ENCODE measurements at regions not wholly inside any gene's neighbourhood (a gene's known extent, or its start where the extent isn't known, plus 50 kb on each side); places are given as distances from the start of the nearest gene placed in this dataset.

- no peaks in the 10 kb centered on the region for H3K9me3 ChIP-seq (ENCODE audit: insufficient read depth, low read depth, low read length)
- no peaks in the 10 kb centered on the region for H3K9me2 ChIP-seq (replicated peaks; ENCODE audit: low read depth, low read length)
- no peaks in the 10 kb centered on the region for H4K20me1 ChIP-seq (ENCODE audit: insufficient read depth, low read length, poor library complexity, severe bottlenecking)
- no peaks in the 10 kb centered on the region for H3K79me2 ChIP-seq (ENCODE audit: insufficient read depth, low read length)
- H3K36me3 ChIP-seq (ENCODE audit: insufficient read depth, low read length): no peaks in the 10 kb centered on the region
- H3K4me2 ChIP-seq (ENCODE audit: low read depth, low read length, poor library complexity, severe bottlenecking): no peak overlapping the region
- no peak overlapping the region for H3K4me3 ChIP-seq (ENCODE audit: low read length, poor library complexity, severe bottlenecking)
- no peaks in the 10 kb centered on the region for H3K27me3 ChIP-seq (ENCODE audit: insufficient read depth, low read length, poor library complexity, severe bottlenecking)
- TF ChIP-seq, protein P1, sequence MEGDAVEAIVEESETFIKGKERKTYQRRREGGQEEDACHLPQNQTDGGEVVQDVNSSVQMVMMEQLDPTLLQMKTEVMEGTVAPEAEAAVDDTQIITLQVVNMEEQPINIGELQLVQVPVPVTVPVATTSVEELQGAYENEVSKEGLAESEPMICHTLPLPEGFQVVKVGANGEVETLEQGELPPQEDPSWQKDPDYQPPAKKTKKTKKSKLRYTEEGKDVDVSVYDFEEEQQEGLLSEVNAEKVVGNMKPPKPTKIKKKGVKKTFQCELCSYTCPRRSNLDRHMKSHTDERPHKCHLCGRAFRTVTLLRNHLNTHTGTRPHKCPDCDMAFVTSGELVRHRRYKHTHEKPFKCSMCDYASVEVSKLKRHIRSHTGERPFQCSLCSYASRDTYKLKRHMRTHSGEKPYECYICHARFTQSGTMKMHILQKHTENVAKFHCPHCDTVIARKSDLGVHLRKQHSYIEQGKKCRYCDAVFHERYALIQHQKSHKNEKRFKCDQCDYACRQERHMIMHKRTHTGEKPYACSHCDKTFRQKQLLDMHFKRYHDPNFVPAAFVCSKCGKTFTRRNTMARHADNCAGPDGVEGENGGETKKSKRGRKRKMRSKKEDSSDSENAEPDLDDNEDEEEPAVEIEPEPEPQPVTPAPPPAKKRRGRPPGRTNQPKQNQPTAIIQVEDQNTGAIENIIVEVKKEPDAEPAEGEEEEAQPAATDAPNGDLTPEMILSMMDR (conservative IDR thresholded peaks at IDR 0.05; ENCODE audit: low read length): no peak
- TF ChIP-seq EZH2phosphoT487 (IDR thresholded peaks at IDR 0.05; ENCODE audit: borderline replicate concordance): no peak
- H2AFZ ChIP-seq (ENCODE audit: low read length): no peak overlapping the region
- no peak overlapping the region for H3K9ac ChIP-seq (ENCODE audit: low read depth, low read length, poor library complexity, severe bottlenecking)
- H3K4me1 ChIP-seq (ENCODE audit: insufficient read depth, low read length, poor library complexity, severe bottlenecking): no peaks in the 10 kb centered on the region
- H3F3A ChIP-seq (ENCODE audit: low read depth): no peaks in the 10 kb centered on the region
These were observed 181.1 kb upstream of the TSHZ2 start for GRCh38 chr20:52791091-52791490.

DNA sequence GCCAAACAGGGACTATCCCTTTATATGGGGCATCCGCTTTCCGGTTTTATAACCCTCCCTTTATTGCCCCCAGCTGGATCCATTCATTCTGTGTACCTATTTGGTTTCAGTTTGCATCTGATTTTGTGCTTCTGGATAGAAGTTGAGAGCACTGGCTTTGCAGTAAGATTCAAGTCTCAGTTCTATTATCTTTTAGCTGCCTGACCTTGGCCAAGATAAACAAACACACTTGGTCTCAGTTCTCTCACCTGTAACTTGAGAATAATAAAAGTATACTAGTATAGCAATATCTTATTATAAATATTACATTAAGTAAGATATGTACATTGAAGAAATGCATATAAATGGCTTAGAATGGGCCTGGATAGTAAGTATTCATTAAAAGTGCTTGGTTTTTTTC is 182.4 kb upstream of the TSHZ2 start:
- H3K4me2 ChIP-seq (ENCODE audit: low read depth, low read length, poor library complexity, severe bottlenecking): no peak overlapping the region
- H3K9me2 ChIP-seq (replicated peaks; ENCODE audit: low read depth, low read length): no peaks in the 10 kb centered on the region
- H3K9ac ChIP-seq (ENCODE audit: low read depth, low read length, poor library complexity, severe bottlenecking): no peak overlapping the region
- H3F3A ChIP-seq (ENCODE audit: low read depth): no peaks in the 10 kb centered on the region
- H3K79me2 ChIP-seq (ENCODE audit: insufficient read depth, low read length): no peaks in the 10 kb centered on the region
- no peak overlapping the region for H3K4me3 ChIP-seq (ENCODE audit: low read length, poor library complexity, severe bottlenecking)
- H4K20me1 ChIP-seq (ENCODE audit: insufficient read depth, low read length, poor library complexity, severe bottlenecking): no peaks in the 10 kb centered on the region
- no peak overlapping the region for H2AFZ ChIP-seq (ENCODE audit: low read length)
- TF ChIP-seq EZH2phosphoT487 (IDR thresholded peaks at IDR 0.05; ENCODE audit: borderline replicate concordance): no peak
- TF ChIP-seq, protein P1 (conservative IDR thresholded peaks at IDR 0.05; ENCODE audit: low read length): no peak
- no peaks in the 10 kb centered on the region for H3K4me1 ChIP-seq (ENCODE audit: insufficient read depth, low read length, poor library complexity, severe bottlenecking)
- no peaks in the 10 kb centered on the region for H3K9me3 ChIP-seq (ENCODE audit: insufficient read depth, low read depth, low read length)
- no peaks in the 10 kb centered on the region for H3K36me3 ChIP-seq (ENCODE audit: insufficient read depth, low read length)
- H3K27me3 ChIP-seq (ENCODE audit: insufficient read depth, low read length, poor library complexity, severe bottlenecking): no peaks in the 10 kb centered on the region

GRCh38 chr20:52787962-52788361 is 184.2 kb upstream of the TSHZ2 start:
- Histone ChIP-seq H3F3A (ENCODE audit: low read depth) (no peaks in the 10 kb centered on the region), H3K4me1 (ENCODE audit: insufficient read depth, low read length, poor library complexity, severe bottlenecking) (no peaks in the 10 kb centered on the region), H3K79me2 (ENCODE audit: insufficient read depth, low read length) (no peaks in the 10 kb centered on the region), H3K27me3 (ENCODE audit: insufficient read depth, low read length, poor library complexity, severe bottlenecking) (no peaks in the 10 kb centered on the region), H4K20me1 (ENCODE audit: insufficient read depth, low read length, poor library complexity, severe bottlenecking) (no peaks in the 10 kb centered on the region), H2AFZ (ENCODE audit: low read length) (no peak overlapping the region), H3K4me3 (ENCODE audit: low read length, poor library complexity, severe bottlenecking) (no peak overlapping the region), H3K36me3 (ENCODE audit: insufficient read depth, low read length) (no peaks in the 10 kb centered on the region), H3K9ac (ENCODE audit: low read depth, low read length, poor library complexity, severe bottlenecking) (no peak overlapping the region), H3K9me2 (replicated peaks; ENCODE audit: low read depth, low read length) (no peaks in the 10 kb centered on the region), H3K4me2 (ENCODE audit: low read depth, low read length, poor library complexity, severe bottlenecking) (no peak overlapping the region), H3K9me3 (ENCODE audit: insufficient read depth, low read depth, low read length) (no peaks in the 10 kb centered on the region)
- no peak for TF ChIP-seq EZH2phosphoT487 (IDR thresholded peaks at IDR 0.05; ENCODE audit: borderline replicate concordance)
- TF ChIP-seq, protein P1 (conservative IDR thresholded peaks at IDR 0.05; ENCODE audit: low read length): no peak
